MCF 10A (cell line): ENCODE measurements at regions not wholly inside any gene's neighbourhood (a gene's known extent, or its start where the extent isn't known, plus 50 kb on each side); places are given as distances from the start of the nearest gene placed in this dataset.

Experiments
- BruUV-seq: library from RNA; stranded (reverse); fragments of 400-500 nt; replicated peaks from 2 replicates; lab custom pipeline; 2021; lab: Mats Ljungman, UMichigan
- CTCF ChIA-PET: fragments of 300-600 bp; sonication (Branson Sonifier 250); formaldehyde crosslinking; extraction: SDS; loops from one replicate; lab custom pipeline; 2021; ENCODE audit warnings: antibody characterized with exemption, inconsistent platforms; lab: Yijun Ruan, JAX
- POLR2A ChIA-PET: fragments of 300-600, 350-650 bp; sonication (Branson Sonifier 250); formaldehyde crosslinking; extraction: SDS; loops from one replicate; lab custom pipeline; 2020; ENCODE audit warnings: antibody characterized with exemption, inconsistent platforms; lab: Yijun Ruan, JAX
- DNase-seq: peaks from one replicate; pipeline ENCODE4 v3.0.0-alpha.2; 2018; ENCODE audit not compliant: unreplicated experiment
- H3K27ac Mint-ChIP-seq: one replicate; pipeline ENCODE4 v1.8.0; 2022; ENCODE audit warnings: mild to moderate bottlenecking, low read depth, mixed read lengths; ENCODE audit not compliant: unreplicated experiment
- H3K27me3 Mint-ChIP-seq: one replicate; pipeline ENCODE4 v1.8.0; 2022; ENCODE audit warnings: mixed read lengths; ENCODE audit not compliant: insufficient read depth, unreplicated experiment
- H3K36me3 Mint-ChIP-seq: one replicate; pipeline ENCODE4 v1.8.0; 2022; ENCODE audit warnings: mild to moderate bottlenecking, moderate library complexity, mixed read lengths; ENCODE audit not compliant: insufficient read depth, unreplicated experiment
- H3K4me1 Mint-ChIP-seq: one replicate; pipeline ENCODE4 v1.8.0; 2022; ENCODE audit warnings: mixed read lengths; ENCODE audit not compliant: insufficient read depth, unreplicated experiment
- H3K4me3 Mint-ChIP-seq: one replicate; pipeline ENCODE4 v1.8.0; 2022; ENCODE audit warnings: mild to moderate bottlenecking, moderate library complexity, mixed read lengths; ENCODE audit not compliant: unreplicated experiment
- H3K9me3 Mint-ChIP-seq: one replicate; pipeline ENCODE4 v1.8.0; 2022; ENCODE audit warnings: mixed read lengths; ENCODE audit not compliant: unreplicated experiment
- CTCF ChIP-seq: fragments of 200-600 bp; IDR thresholded peaks from one replicate; pipeline ENCODE4 v1.8.0; 2022; ENCODE audit warnings: antibody characterized with exemption, mild to moderate bottlenecking; ENCODE audit not compliant: unreplicated experiment
- intact Hi-C: fragments of 100-400 bp; cut with micrococcal nuclease; formaldehyde crosslinking; loops from 2 replicates; pipeline ENCODE4 v1.14.1; 2022

GRCh38 chr9:1446671-1447070 is 396.5 kb downstream of the DMRT2 start:
- H3K36me3 Mint-ChIP-seq, result no peaks in the 10 kb centered on the region
- no TSS peak for BruUV-seq
- no peak overlapping the region for H3K27ac Mint-ChIP-seq
- no peak overlapping the region for H3K4me3 Mint-ChIP-seq
- H3K4me1 Mint-ChIP-seq, result peaks cover 8% of the 10 kb centered on the region
- H3K27me3 Mint-ChIP-seq, result no peaks in the 10 kb centered on the region
- intact Hi-C loops, result no loop called here
- TF ChIP-seq CTCF, result no peak
- CTCF ChIA-PET, result no interaction called here
- POLR2A ChIA-PET, result interaction anchor here (0.6 kb wide), 1 partner anchor 356 kb away, joined by 4 read pairs; no protein-coding TSS in a partner anchor
- H3K9me3 Mint-ChIP-seq, result no peaks in the 10 kb centered on the region
- no peak for DNase-seq

GRCh38 chr9:1453636-1454035 is 403.5 kb downstream of the DMRT2 start:
- no peak for DNase-seq
- no peak for TF ChIP-seq CTCF
- Mint-ChIP-seq H3K4me1 (peaks cover 13% of the 10 kb centered on the region), H3K27ac (no peak overlapping the region), H3K9me3 (no peaks in the 10 kb centered on the region), H3K4me3 (no peak overlapping the region), H3K36me3 (no peaks in the 10 kb centered on the region), H3K27me3 (no peaks in the 10 kb centered on the region)
- intact Hi-C loops, result no loop called here
- BruUV-seq, result no TSS peak
- ChIA-PET CTCF (interaction anchor here (0.5 kb wide), 1 partner anchor 1067 kb away, joined by 3 read pairs; no protein-coding TSS in a partner anchor), POLR2A (no interaction called here)

GRCh38 chr9:1454211-1454610 is 404.1 kb downstream of the DMRT2 start:
- Mint-ChIP-seq H3K4me3 (no peak overlapping the region), H3K36me3 (no peaks in the 10 kb centered on the region), H3K27ac (no peak overlapping the region), H3K4me1 (peaks cover 15% of the 10 kb centered on the region), H3K27me3 (no peaks in the 10 kb centered on the region), H3K9me3 (no peaks in the 10 kb centered on the region)
- no TSS peak for BruUV-seq
- DNase-seq, result no peak
- no peak for TF ChIP-seq CTCF
- ChIA-PET POLR2A (no interaction called here), CTCF (interaction anchor here (0.5 kb wide), 1 partner anchor 1068 kb away, joined by 3 read pairs; no protein-coding TSS in a partner anchor)
- intact Hi-C loops, result no loop called here

GRCh38 chr9:1454616-1455347 is 404.6 kb downstream of the DMRT2 start:
- no peak overlapping the region for H3K4me3 Mint-ChIP-seq
- H3K27me3 Mint-ChIP-seq, result no peaks in the 10 kb centered on the region
- no peaks in the 10 kb centered on the region for H3K9me3 Mint-ChIP-seq
- no peak overlapping the region for H3K27ac Mint-ChIP-seq
- no peak for TF ChIP-seq CTCF
- intact Hi-C loops, result no loop called here
- H3K36me3 Mint-ChIP-seq, result no peaks in the 10 kb centered on the region
- no peak for DNase-seq
- H3K4me1 Mint-ChIP-seq, result peaks cover 15% of the 10 kb centered on the region
- ChIA-PET CTCF (no interaction called here), POLR2A (no interaction called here)
- BruUV-seq, result no TSS peak
